ENCODE measurements at regions not wholly inside any gene's neighbourhood (a gene's known extent, or its start where the extent isn't known, plus 50 kb on each side); places are given as distances from the start of the nearest gene placed in this dataset. TPM values are rescaled to one million over a fixed set of nuclear protein-coding genes. Genes with fewer than 3 reads are reported as not detected.

GRCh38 chr14:36227802-36228201 is 51.3 kb upstream of the PTCSC3 start:
- Mint-ChIP-seq H3K36me3 (no peaks in the 10 kb centered on the region), H3K9me3 (no peaks in the 10 kb centered on the region), H3K4me1 (peaks cover 3% of the 10 kb centered on the region), H3K4me3 (no peak overlapping the region), H3K27ac (no peak overlapping the region), H3K27me3 (ENCODE audit: insufficient read depth, low read depth) (peaks cover 11% of the 10 kb centered on the region)
- Histone ChIP-seq H3K4me2 (no peak overlapping the region), H2AFZ (replicated peaks) (no peak overlapping the region), H4K20me1 (ENCODE audit: low read depth) (no peaks in the 10 kb centered on the region), H3K4me1 (peaks cover 10% of the 10 kb centered on the region), H3K9ac (no peak overlapping the region), H3K27me3 (no peaks in the 10 kb centered on the region), H3K9me3 (ENCODE audit: low read depth) (no peaks in the 10 kb centered on the region), H3K27ac (no peak overlapping the region), H3K4me3 (no peak overlapping the region), H3K79me2 (ENCODE audit: low read depth) (no peaks in the 10 kb centered on the region), H3K36me3 (no peaks in the 10 kb centered on the region), H3F3A (ENCODE audit: low read depth) (no peaks in the 10 kb centered on the region)
- DNase-seq (ENCODE audit: low spot score): no peak
- TF ChIP-seq EZH2 (IDR thresholded peaks at IDR 0.05) (no peak), CTCF (IDR thresholded peaks at IDR 0.05) (no peak), EZH2phosphoT487 (IDR thresholded peaks at IDR 0.05) (no peak)

- H3K4me1 Mint-ChIP-seq: peaks cover 8% of the 10 kb centered on the region
- no peak for DNase-seq (ENCODE audit: low spot score)
- H2AFZ ChIP-seq (replicated peaks): no peak overlapping the region
- peaks cover 14% of the 10 kb centered on the region for H3K4me1 ChIP-seq
- no peaks in the 10 kb centered on the region for H3K9me3 Mint-ChIP-seq
- no peak for TF ChIP-seq CTCF (IDR thresholded peaks at IDR 0.05)
- H3K27ac Mint-ChIP-seq: no peak overlapping the region
- H3K4me2 ChIP-seq: no peak overlapping the region
- no peaks in the 10 kb centered on the region for H3F3A ChIP-seq (ENCODE audit: low read depth)
- H3K27me3 ChIP-seq: no peaks in the 10 kb centered on the region
- H3K36me3 ChIP-seq: no peaks in the 10 kb centered on the region
- no peaks in the 10 kb centered on the region for H4K20me1 ChIP-seq (ENCODE audit: low read depth)
- H3K9me3 ChIP-seq (ENCODE audit: low read depth): no peaks in the 10 kb centered on the region
- H3K36me3 Mint-ChIP-seq: no peaks in the 10 kb centered on the region
- peaks cover 8% of the 10 kb centered on the region for H3K27me3 Mint-ChIP-seq (ENCODE audit: insufficient read depth, low read depth)
- no peak overlapping the region for H3K4me3 ChIP-seq
- no peaks in the 10 kb centered on the region for H3K79me2 ChIP-seq (ENCODE audit: low read depth)
- H3K4me3 Mint-ChIP-seq: no peak overlapping the region
- H3K27ac ChIP-seq: no peak overlapping the region
- no peak overlapping the region for H3K9ac ChIP-seq
Observed at GRCh38 chr14:36227344-36227743, 50.8 kb upstream of the PTCSC3 start.

Small RNA genes lying in the stretch of these regions (small RNA-seq; reads per million reads assigned to genes)
- gene RN7SKP21: not detected
